ENCODE measurements at regions not wholly inside any gene's neighbourhood (a gene's known extent, or its start where the extent isn't known, plus 50 kb on each side); places are given as distances from the start of the nearest gene placed in this dataset.

DNA sequence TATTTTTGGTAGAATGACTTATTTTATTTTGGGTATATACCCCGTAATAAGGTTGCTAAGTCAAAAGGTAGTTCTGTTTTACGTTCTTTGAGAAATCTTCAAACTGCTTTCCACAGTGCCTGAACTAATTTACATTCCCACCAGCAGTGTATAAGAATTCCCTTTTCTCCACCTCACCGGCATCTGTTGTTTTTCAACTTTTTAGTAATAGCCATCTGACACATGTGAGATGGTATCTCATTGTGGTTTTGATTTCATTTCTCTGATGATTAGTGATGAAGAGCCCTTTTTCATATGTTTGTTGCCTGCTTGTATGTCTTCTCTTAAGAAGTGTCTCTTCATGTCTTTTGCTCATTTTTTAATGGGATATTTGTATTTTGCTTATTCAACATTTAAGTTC lies 215.2 kb upstream of the TFPI start:
- TF ChIP-seq, protein P1, sequence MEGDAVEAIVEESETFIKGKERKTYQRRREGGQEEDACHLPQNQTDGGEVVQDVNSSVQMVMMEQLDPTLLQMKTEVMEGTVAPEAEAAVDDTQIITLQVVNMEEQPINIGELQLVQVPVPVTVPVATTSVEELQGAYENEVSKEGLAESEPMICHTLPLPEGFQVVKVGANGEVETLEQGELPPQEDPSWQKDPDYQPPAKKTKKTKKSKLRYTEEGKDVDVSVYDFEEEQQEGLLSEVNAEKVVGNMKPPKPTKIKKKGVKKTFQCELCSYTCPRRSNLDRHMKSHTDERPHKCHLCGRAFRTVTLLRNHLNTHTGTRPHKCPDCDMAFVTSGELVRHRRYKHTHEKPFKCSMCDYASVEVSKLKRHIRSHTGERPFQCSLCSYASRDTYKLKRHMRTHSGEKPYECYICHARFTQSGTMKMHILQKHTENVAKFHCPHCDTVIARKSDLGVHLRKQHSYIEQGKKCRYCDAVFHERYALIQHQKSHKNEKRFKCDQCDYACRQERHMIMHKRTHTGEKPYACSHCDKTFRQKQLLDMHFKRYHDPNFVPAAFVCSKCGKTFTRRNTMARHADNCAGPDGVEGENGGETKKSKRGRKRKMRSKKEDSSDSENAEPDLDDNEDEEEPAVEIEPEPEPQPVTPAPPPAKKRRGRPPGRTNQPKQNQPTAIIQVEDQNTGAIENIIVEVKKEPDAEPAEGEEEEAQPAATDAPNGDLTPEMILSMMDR (IDR thresholded peaks at IDR 0.05) = no peak
- TF ChIP-seq POLR2A (IDR thresholded peaks at IDR 0.05) = no peak

Data from adrenal gland (tissue), 5 donors.